H1 (cell line): ENCODE measurements at regions not wholly inside any gene's neighbourhood (a gene's known extent, or its start where the extent isn't known, plus 50 kb on each side); places are given as distances from the start of the nearest gene placed in this dataset.

ENCODE experiments used
- E2F6 ChIP-seq: IDR thresholded peaks from 2 replicates; pipeline ENCODE4 v1.6.1; 2012; ENCODE audit warnings: inconsistent platforms
- EZH2 ChIP-seq: fragments of 200-600 bp; sonication (generic); IDR thresholded peaks from 2 replicates; pipeline ENCODE4 v1.7.1; 2012; ENCODE audit warnings: low read depth, mild to moderate bottlenecking, moderate library complexity, low read length, inconsistent platforms; ENCODE audit not compliant: severe bottlenecking

DNA sequence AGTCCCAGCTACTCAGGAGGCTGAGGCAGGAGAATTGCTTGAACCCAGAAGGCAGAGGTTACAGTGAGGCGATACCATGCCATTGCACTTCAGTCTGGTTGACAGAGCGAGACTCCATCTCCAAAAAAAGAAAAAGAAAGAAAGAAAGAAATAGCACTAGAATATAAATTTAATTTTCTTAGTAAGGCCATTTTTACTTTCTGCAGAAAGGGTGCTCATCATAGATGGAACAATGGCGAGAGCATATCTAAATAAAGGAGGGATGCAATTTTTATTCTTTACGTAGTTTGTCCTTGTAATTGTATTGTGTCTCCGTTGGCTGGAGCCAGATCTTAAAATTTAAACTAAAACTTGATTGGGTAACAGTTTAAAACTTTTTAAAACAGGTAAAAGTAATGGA, 85.6 kb upstream of the RPRML start (continued):
- TF ChIP-seq E2F6 (no peak), EZH2 (no peak)
